ENCODE measurements at regions not wholly inside any gene's neighbourhood (a gene's known extent, or its start where the extent isn't known, plus 50 kb on each side); places are given as distances from the start of the nearest gene placed in this dataset.

DNA sequence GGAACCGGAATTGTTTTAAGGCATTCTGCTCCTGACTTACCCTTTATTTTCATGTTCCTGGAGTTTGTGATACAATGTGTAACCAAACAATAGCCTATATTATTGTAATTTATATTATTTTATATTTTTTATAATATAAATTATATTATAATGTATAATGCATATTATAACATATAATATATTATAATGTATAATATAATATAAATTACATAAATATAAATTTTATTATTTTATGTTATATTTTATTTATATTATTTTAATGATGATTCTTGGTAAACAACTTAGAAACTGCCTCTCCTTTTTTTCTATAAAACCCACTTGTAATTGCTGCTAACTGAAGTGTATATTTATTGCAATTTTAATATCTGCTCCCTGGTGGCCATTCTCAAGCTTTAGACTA, 629.1 kb downstream of the MMUT start:
- TF ChIP-seq, protein P1, sequence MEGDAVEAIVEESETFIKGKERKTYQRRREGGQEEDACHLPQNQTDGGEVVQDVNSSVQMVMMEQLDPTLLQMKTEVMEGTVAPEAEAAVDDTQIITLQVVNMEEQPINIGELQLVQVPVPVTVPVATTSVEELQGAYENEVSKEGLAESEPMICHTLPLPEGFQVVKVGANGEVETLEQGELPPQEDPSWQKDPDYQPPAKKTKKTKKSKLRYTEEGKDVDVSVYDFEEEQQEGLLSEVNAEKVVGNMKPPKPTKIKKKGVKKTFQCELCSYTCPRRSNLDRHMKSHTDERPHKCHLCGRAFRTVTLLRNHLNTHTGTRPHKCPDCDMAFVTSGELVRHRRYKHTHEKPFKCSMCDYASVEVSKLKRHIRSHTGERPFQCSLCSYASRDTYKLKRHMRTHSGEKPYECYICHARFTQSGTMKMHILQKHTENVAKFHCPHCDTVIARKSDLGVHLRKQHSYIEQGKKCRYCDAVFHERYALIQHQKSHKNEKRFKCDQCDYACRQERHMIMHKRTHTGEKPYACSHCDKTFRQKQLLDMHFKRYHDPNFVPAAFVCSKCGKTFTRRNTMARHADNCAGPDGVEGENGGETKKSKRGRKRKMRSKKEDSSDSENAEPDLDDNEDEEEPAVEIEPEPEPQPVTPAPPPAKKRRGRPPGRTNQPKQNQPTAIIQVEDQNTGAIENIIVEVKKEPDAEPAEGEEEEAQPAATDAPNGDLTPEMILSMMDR (optimal IDR thresholded peaks at IDR 0.05 in 1 of 3, IDR thresholded peaks at IDR 0.05 in 1 of 3, conservative IDR thresholded peaks at IDR 0.05 in 1 of 3; ENCODE audit: extremely low read depth in 1 of 3, insufficient read depth in 2 of 3, low read length in 3 of 3), result no peak
- no peak for TF ChIP-seq EZH2 (IDR thresholded peaks at IDR 0.05; ENCODE audit: low read length)

All from keratinocyte (primary cell).